ENCODE measurements at regions not wholly inside any gene's neighbourhood (a gene's known extent, or its start where the extent isn't known, plus 50 kb on each side); places are given as distances from the start of the nearest gene placed in this dataset.
"Not testable (repeated sequence)": the region's sequence is repeated elsewhere in the genome, so short reads cannot be mapped to it uniquely, and the experiment has no call there.

GRCh38 chr15:95170561-95171380 lies 939.4 kb downstream of the MCTP2 start:
- Mint-ChIP-seq H3K27ac (no peak overlapping the region), H3K4me3 (no peak overlapping the region), H3K27me3 (peaks cover 7% of the 10 kb centered on the region), H3K4me1 (no peaks in the 10 kb centered on the region), H3K9me3 (peaks cover 10% of the 10 kb centered on the region), H3K36me3 (ENCODE audit: low read depth) (no peaks in the 10 kb centered on the region)
- DNase-seq (no peak), ATAC-seq (no peak)

- no peak for ATAC-seq
- H3K9me3 Mint-ChIP-seq, result peaks cover 10% of the 10 kb centered on the region
- no peak for DNase-seq
- no peak overlapping the region for H3K4me3 Mint-ChIP-seq
- no peak overlapping the region for H3K27ac Mint-ChIP-seq
- no peaks in the 10 kb centered on the region for H3K4me1 Mint-ChIP-seq
- no peaks in the 10 kb centered on the region for H3K36me3 Mint-ChIP-seq (ENCODE audit: low read depth)
- peaks cover 7% of the 10 kb centered on the region for H3K27me3 Mint-ChIP-seq
These were observed 940.2 kb downstream of the MCTP2 start for GRCh38 chr15:95171564-95171963.

GRCh38 chr15:95174301-95175259 lies 943.2 kb downstream of the MCTP2 start:
- ATAC-seq, result no peak
- no peak overlapping the region for H3K27ac Mint-ChIP-seq

GRCh38 chr15:95175914-95176658 lies 944.7 kb downstream of the MCTP2 start:
- H3K4me1 Mint-ChIP-seq, result no peaks in the 10 kb centered on the region
- peaks cover 2% of the 10 kb centered on the region for H3K27me3 Mint-ChIP-seq
- no peak for ATAC-seq

More at GRCh38 chr15:95174301-95175259, 943.2 kb downstream of the MCTP2 start:
- Mint-ChIP-seq H3K4me1 (no peaks in the 10 kb centered on the region), H3K36me3 (ENCODE audit: low read depth) (no peaks in the 10 kb centered on the region), H3K27me3 (peaks cover 2% of the 10 kb centered on the region), H3K4me3 (no peak overlapping the region), H3K9me3 (no peaks in the 10 kb centered on the region)
- no peak for DNase-seq

GRCh38 chr15:95176794-95177577 lies 945.6 kb downstream of the MCTP2 start:
- DNase-seq (no peak), ATAC-seq (no peak)
- Mint-ChIP-seq H3K36me3 (ENCODE audit: low read depth) (no peaks in the 10 kb centered on the region), H3K27me3 (peaks cover 2% of the 10 kb centered on the region), H3K9me3 (peaks cover 14% of the 10 kb centered on the region), H3K4me3 (no peak overlapping the region), H3K27ac (no peak overlapping the region), H3K4me1 (no peaks in the 10 kb centered on the region)

More at GRCh38 chr15:95175914-95176658, 944.7 kb downstream of the MCTP2 start:
- Mint-ChIP-seq H3K9me3 (peaks cover 14% of the 10 kb centered on the region), H3K27ac (no peak overlapping the region), H3K4me3 (no peak overlapping the region), H3K36me3 (ENCODE audit: low read depth) (no peaks in the 10 kb centered on the region)
- no peak for DNase-seq

- ATAC-seq (no peak), DNase-seq (no peak)
- Mint-ChIP-seq H3K36me3 (ENCODE audit: low read depth) (no peaks in the 10 kb centered on the region), H3K4me3 (no peak overlapping the region), H3K9me3 (peaks cover 17% of the 10 kb centered on the region), H3K27ac (no peak overlapping the region), H3K27me3 (no peaks in the 10 kb centered on the region), H3K4me1 (no peaks in the 10 kb centered on the region)
These were observed 949.2 kb downstream of the MCTP2 start for GRCh38 chr15:95180530-95180929.

GRCh38 chr15:95182091-95182490 lies 950.7 kb downstream of the MCTP2 start:
- DNase-seq (no peak), ATAC-seq (no peak)
- Mint-ChIP-seq H3K27ac (no peak overlapping the region), H3K36me3 (ENCODE audit: low read depth) (no peaks in the 10 kb centered on the region), H3K4me1 (no peaks in the 10 kb centered on the region), H3K27me3 (no peaks in the 10 kb centered on the region), H3K9me3 (peaks cover 19% of the 10 kb centered on the region), H3K4me3 (no peak overlapping the region)

GRCh38 chr15:95192923-95193322 lies 961.6 kb downstream of the MCTP2 start:
- no peak overlapping the region for H3K4me3 Mint-ChIP-seq
- H3K36me3 Mint-ChIP-seq (ENCODE audit: low read depth), result no peaks in the 10 kb centered on the region
- DNase-seq, result no peak
- no peak for ATAC-seq
- H3K4me1 Mint-ChIP-seq, result no peaks in the 10 kb centered on the region
- no peak overlapping the region for H3K27ac Mint-ChIP-seq
- H3K9me3 Mint-ChIP-seq, result no peaks in the 10 kb centered on the region
- H3K27me3 Mint-ChIP-seq, result no peaks in the 10 kb centered on the region

GRCh38 chr15:95194746-95195145 lies 963.4 kb downstream of the MCTP2 start:
- H3K36me3 Mint-ChIP-seq (ENCODE audit: low read depth), result no peaks in the 10 kb centered on the region
- no peaks in the 10 kb centered on the region for H3K27me3 Mint-ChIP-seq
- H3K4me3 Mint-ChIP-seq, result no peak overlapping the region
- H3K27ac Mint-ChIP-seq, result no peak overlapping the region
- no peak for DNase-seq
- H3K4me1 Mint-ChIP-seq, result no peaks in the 10 kb centered on the region
- no peak for ATAC-seq
- H3K9me3 Mint-ChIP-seq, result peaks cover 6% of the 10 kb centered on the region

- Mint-ChIP-seq H3K4me3 (no peak overlapping the region), H3K4me1 (no peaks in the 10 kb centered on the region), H3K9me3 (peaks cover 17% of the 10 kb centered on the region), H3K27ac (no peak overlapping the region), H3K36me3 (ENCODE audit: low read depth) (no peaks in the 10 kb centered on the region), H3K27me3 (no peaks in the 10 kb centered on the region)
- no peak for ATAC-seq
- DNase-seq, result no peak
These were observed 965.0 kb downstream of the MCTP2 start for GRCh38 chr15:95196176-95196915.

GRCh38 chr15:95202569-95203349 lies 971.4 kb downstream of the MCTP2 start:
- DNase-seq (no peak), ATAC-seq (no peak)
- Mint-ChIP-seq H3K4me3 (no peak overlapping the region), H3K9me3 (peaks cover 38% of the 10 kb centered on the region), H3K27me3 (no peaks in the 10 kb centered on the region), H3K4me1 (no peaks in the 10 kb centered on the region), H3K36me3 (ENCODE audit: low read depth) (no peaks in the 10 kb centered on the region), H3K27ac (no peak overlapping the region)

GRCh38 chr15:95205077-95205476 lies 973.7 kb downstream of the MCTP2 start:
- Mint-ChIP-seq H3K27ac (no peak overlapping the region), H3K4me3 (no peak overlapping the region), H3K36me3 (ENCODE audit: low read depth) (no peaks in the 10 kb centered on the region), H3K27me3 (no peaks in the 10 kb centered on the region), H3K9me3 (peaks cover 34% of the 10 kb centered on the region), H3K4me1 (no peaks in the 10 kb centered on the region)
- ATAC-seq, result no peak
- DNase-seq, result no peak

GRCh38 chr15:95205830-95206229 lies 974.5 kb downstream of the MCTP2 start:
- not testable (repeated sequence) for H3K27ac Mint-ChIP-seq, H3K27me3 Mint-ChIP-seq
- peaks cover 26% of the 10 kb centered on the region for H3K9me3 Mint-ChIP-seq

More at GRCh38 chr15:95205830-95206229, 974.5 kb downstream of the MCTP2 start:
- not testable (repeated sequence) for DNase-seq; ATAC-seq; H3K4me1 Mint-ChIP-seq; H3K36me3 Mint-ChIP-seq (ENCODE audit: low read depth); H3K4me3 Mint-ChIP-seq

Data from activated naive CD8-positive, alpha-beta T cell treated with anti-CD3 and anti-CD28 coated beads, Interleukin-2, amount 50 U/mL, for 24 hours (primary cell).